HCT116 (cell line): ENCODE measurements at regions not wholly inside any gene's neighbourhood (a gene's known extent, or its start where the extent isn't known, plus 50 kb on each side); places are given as distances from the start of the nearest gene placed in this dataset.

Source experiments
- ATAC-seq: fragments of 200-7000 bp; cut with Tn5 transposase; 2 replicates; pipeline ENCODE4 v1.9.1; 2020; ENCODE audit warnings: mild to moderate bottlenecking, moderate library complexity
- BruUV-seq: library from RNA; stranded (reverse); fragments of 400-500 nt; replicated peaks from 2 replicates; lab custom pipeline; 2021; lab: Mats Ljungman, UMichigan
- CTCF ChIA-PET: fragments of 300-600 bp; sonication (Branson Sonifier 250); formaldehyde crosslinking; loops from one replicate; lab custom pipeline; 2021; ENCODE audit warnings: antibody characterized with exemption; lab: Charles Lee
- POLR2A ChIA-PET: fragments of 300-600, 350-600 bp; sonication (Branson Sonifier 250); formaldehyde crosslinking; loops from one replicate; lab custom pipeline; 2021; ENCODE audit warnings: antibody characterized with exemption; lab: Charles Lee
- RAD21 ChIA-PET, 2 experiments: fragments of 300-600 bp; sonication (Branson Sonifier 250); formaldehyde crosslinking; loops; one replicate each; lab custom pipeline; 2023; ENCODE audit warnings: low total read pairs in 2 of 2; ENCODE audit not compliant: uncharacterized antibody in 2 of 2, unreplicated experiment in 2 of 2, low non-redundant PET in 1 of 2; lab: Charles Lee
- DNase-seq: peaks from one replicate; pipeline ENCODE4 v3.0.0-alpha.2; 2010; ENCODE audit warnings: low read depth, low spot score
- H2AFZ ChIP-seq: fragments of 200-600 bp; shearing (Covaris generic), sonication (generic); 2 replicates; pipeline ENCODE4 v1.6.1; 2017; ENCODE audit warnings: low read depth, mixed run types, mixed read lengths, antibody characterized with exemption, low read length; ENCODE audit not compliant: poor library complexity, severe bottlenecking
- H3K27ac ChIP-seq: 2 replicates; pipeline ENCODE4 v1.5.1; 2012; ENCODE audit warnings: low read depth, low read length
- H3K27me3 ChIP-seq: fragments of 200-600 bp; sonication (generic); 2 replicates; pipeline ENCODE4 v1.6.1; 2016; ENCODE audit warnings: mixed run types, low read length, mixed read lengths; ENCODE audit not compliant: insufficient read depth
- H3K36me3 ChIP-seq, 2 experiments: fragments of 200-500 bp in 1 of 2; fragments of 200-600 bp in 1 of 2; sonication (Bioruptor generic) in 1 of 2; sonication (generic) in 1 of 2; 2 replicates each; pipeline versions ENCODE4 v1.5.1 to v1.6.1; 2014 to 2016; ENCODE audit warnings: low read length in 2 of 2, inconsistent platforms in 1 of 2, mixed read lengths in 1 of 2, mixed run types in 1 of 2; ENCODE audit not compliant: insufficient read depth in 2 of 2, control insufficient read depth in 1 of 2
- H3K4me1 ChIP-seq, 2 experiments: fragments of 200-600 bp in 1 of 2; sonication (generic) in 1 of 2; 2 replicates each; pipeline versions ENCODE4 v1.5.1 to v1.6.1; 2012 to 2017; ENCODE audit warnings: low read length in 2 of 2, inconsistent platforms in 1 of 2, mild to moderate bottlenecking in 1 of 2, mixed read lengths in 1 of 2, mixed run types in 1 of 2, moderate library complexity in 1 of 2; ENCODE audit not compliant: insufficient read depth in 2 of 2, control insufficient read depth in 1 of 2
- H3K4me2 ChIP-seq: fragments of 200-600 bp; sonication (generic); 2 replicates; pipeline ENCODE4 v1.6.1; 2017; ENCODE audit warnings: mixed run types, low read length, mixed read lengths
- H3K4me3 ChIP-seq, 2 experiments: fragments of 200-600 bp in 1 of 2; sonication (generic) in 1 of 2; replicated peaks in 1 of 2; 2 replicates each; pipeline ENCODE4 v1.5.1; 2011 to 2016; ENCODE audit warnings: low read length in 2 of 2, control low read depth in 1 of 2, low read depth in 1 of 2, mild to moderate bottlenecking in 1 of 2, mixed read lengths in 1 of 2, mixed run types in 1 of 2
- H3K79me2 ChIP-seq: fragments of 200-600 bp; sonication (generic); 2 replicates; pipeline ENCODE4 v1.6.1; 2017; ENCODE audit warnings: mild to moderate bottlenecking, mixed run types, low read length, moderate library complexity, mixed read lengths; ENCODE audit not compliant: insufficient read depth
- H3K9ac ChIP-seq: fragments of 200-600 bp; sonication (generic); 2 replicates; pipeline ENCODE4 v1.6.1; 2016; ENCODE audit warnings: low read length, mixed read lengths
- H3K9me2 ChIP-seq: fragments of 200-600 bp; sonication (generic), shearing (Covaris generic); 2 replicates; pipeline ENCODE4 v1.6.1; 2017; ENCODE audit warnings: mixed run types, mild to moderate bottlenecking, moderate library complexity; ENCODE audit not compliant: insufficient read depth
- H3K9me3 ChIP-seq, 2 experiments: fragments of 200-500 bp in 1 of 2; fragments of 200-600 bp in 1 of 2; sonication (Bioruptor generic) in 1 of 2; sonication (generic) in 1 of 2; 2 replicates each; pipeline ENCODE4 v1.6.1; 2014 to 2017; ENCODE audit warnings: low read length in 2 of 2, mixed read lengths in 2 of 2, inconsistent platforms in 1 of 2, low read depth in 1 of 2, mild to moderate bottlenecking in 1 of 2, mixed run types in 1 of 2, moderate library complexity in 1 of 2; ENCODE audit not compliant: control insufficient read depth in 1 of 2, insufficient read depth in 1 of 2
- H4K20me1 ChIP-seq: fragments of 200-600 bp; sonication (generic), shearing (Covaris generic); 2 replicates; pipeline ENCODE4 v1.6.1; 2017; ENCODE audit warnings: mixed run types, mild to moderate bottlenecking, moderate library complexity; ENCODE audit not compliant: insufficient read depth
- CEBPB ChIP-seq: IDR thresholded peaks from 2 replicates; pipeline ENCODE4 v1.6.1; 2012; ENCODE audit warnings: low read depth
- EGR1 ChIP-seq: IDR thresholded peaks from 2 replicates; pipeline ENCODE4 v1.6.1; 2012; ENCODE audit warnings: low read depth
- ELF1 ChIP-seq: IDR thresholded peaks from 2 replicates; pipeline ENCODE4 v1.6.1; 2012; ENCODE audit warnings: low read depth, borderline replicate concordance
- EZH2 ChIP-seq: fragments of 200-600 bp; sonication (generic); IDR thresholded peaks from 2 replicates; pipeline ENCODE4 v1.6.1; 2017; ENCODE audit warnings: antibody characterized with exemption, mixed run types
- JUND ChIP-seq: IDR thresholded peaks from 2 replicates; pipeline ENCODE4 v1.6.1; 2012
- REST ChIP-seq: IDR thresholded peaks from 2 replicates; pipeline ENCODE4 v1.6.1; 2012; ENCODE audit warnings: low read depth
- SIN3A ChIP-seq: IDR thresholded peaks from 2 replicates; pipeline ENCODE4 v1.6.1; 2012; ENCODE audit warnings: low read depth
- SP1 ChIP-seq: IDR thresholded peaks from 2 replicates; pipeline ENCODE4 v1.6.1; 2012; ENCODE audit warnings: low read depth
- TCF7L2 ChIP-seq: IDR thresholded peaks from 2 replicates; pipeline ENCODE4 v1.7.0; 2011; ENCODE audit warnings: borderline replicate concordance, inconsistent platforms; ENCODE audit not compliant: insufficient read depth, insufficient read length; ENCODE audit errors: extremely low read depth
- YY1 ChIP-seq: IDR thresholded peaks from 2 replicates; pipeline ENCODE4 v1.6.1; 2011; ENCODE audit warnings: low read length, low read depth, moderate library complexity, mild to moderate bottlenecking; ENCODE audit not compliant: insufficient replicate concordance; ENCODE audit errors: extremely low read depth
- ZBTB33 ChIP-seq: IDR thresholded peaks from 2 replicates; pipeline ENCODE4 v1.6.1; 2011; ENCODE audit warnings: mild to moderate bottlenecking, low read length, moderate library complexity; ENCODE audit not compliant: insufficient replicate concordance; ENCODE audit errors: extremely low read depth
- ZNF274 ChIP-seq: fragments of 200-500 bp; sonication (Bioruptor generic); IDR thresholded peaks from 2 replicates; pipeline ENCODE4 v1.6.1; 2014; ENCODE audit warnings: mild to moderate bottlenecking, low read depth, low read length, inconsistent platforms
- intact Hi-C: fragments of 100-400 bp; cut with micrococcal nuclease; formaldehyde crosslinking; loops from 2 replicates; pipeline ENCODE4 v1.10.0; 2022

- RAD21 ChIA-PET, result no interaction called here
These were observed 146.6 kb downstream of the BMS1 start for GRCh38 chr10:42929236-42929635.

GRCh38 chr10:42929993-42930392 lies 146.9 kb upstream of the RET start:
- DNase-seq (no peak), ATAC-seq (no peak)
- TF ChIP-seq EGR1, result no peak
- TF ChIP-seq ZNF274, result no peak
- TF ChIP-seq SP1, result no peak
- no peak for TF ChIP-seq EZH2
- TF ChIP-seq CEBPB, result no peak
- TF ChIP-seq TCF7L2, result no peak
- TF ChIP-seq ELF1, result no peak
- no peak for TF ChIP-seq SIN3A
- TF ChIP-seq ZBTB33, result no peak
- TF ChIP-seq YY1, result no peak
- TF ChIP-seq REST, result no peak
- Histone ChIP-seq H3K27ac (no peak overlapping the region), H3K9me2 (no peaks in the 10 kb centered on the region), H3K27me3 (no peaks in the 10 kb centered on the region), H4K20me1 (no peaks in the 10 kb centered on the region), H3K4me3 (no peak overlapping the region), H3K9me3 (no peaks in the 10 kb centered on the region), H3K79me2 (no peaks in the 10 kb centered on the region), H3K4me2 (no peak overlapping the region), H3K4me1 (peaks cover 6 to 7% of the 10 kb centered on the region in 2 experiments; a peak in 2 of 4 replicates), H3K9ac (no peak overlapping the region), H3K36me3 (no peaks in the 10 kb centered on the region), H2AFZ (no peak overlapping the region)
- CTCF ChIA-PET, result no interaction called here
- no TSS peak for BruUV-seq
- intact Hi-C loops, result no loop called here
- POLR2A ChIA-PET, result no interaction called here
- RAD21 ChIA-PET, result no interaction called here

More at GRCh38 chr10:42929236-42929635, 146.6 kb downstream of the BMS1 start:
- no peaks in the 10 kb centered on the region for H3K9me3 ChIP-seq
- H3K36me3 ChIP-seq, result no peaks in the 10 kb centered on the region; a peak in 1 of 4 replicates
- H3K4me3 ChIP-seq, result no peak overlapping the region
- H3K9me2 ChIP-seq, result no peaks in the 10 kb centered on the region
- H3K79me2 ChIP-seq, result no peaks in the 10 kb centered on the region
- ChIA-PET POLR2A (no interaction called here), CTCF (no interaction called here)
- ATAC-seq (no peak), DNase-seq (no peak)
- TF ChIP-seq JUND (no peak), TCF7L2 (no peak), CEBPB (no peak), YY1 (no peak)
- no peak overlapping the region for H2AFZ ChIP-seq
- BruUV-seq, result no TSS peak
- H3K9ac ChIP-seq, result no peak overlapping the region
- no peaks in the 10 kb centered on the region for H4K20me1 ChIP-seq
- H3K4me1 ChIP-seq, result peaks cover 6 to 7% of the 10 kb centered on the region in 2 experiments; a peak in 2 of 4 replicates
- no peak overlapping the region for H3K27ac ChIP-seq
- no peak overlapping the region for H3K4me2 ChIP-seq
- H3K27me3 ChIP-seq, result no peaks in the 10 kb centered on the region
- intact Hi-C loops, result no loop called here
